ENCODE measurements at regions not wholly inside any gene's neighbourhood (a gene's known extent, or its start where the extent isn't known, plus 50 kb on each side); places are given as distances from the start of the nearest gene placed in this dataset.

DNA sequence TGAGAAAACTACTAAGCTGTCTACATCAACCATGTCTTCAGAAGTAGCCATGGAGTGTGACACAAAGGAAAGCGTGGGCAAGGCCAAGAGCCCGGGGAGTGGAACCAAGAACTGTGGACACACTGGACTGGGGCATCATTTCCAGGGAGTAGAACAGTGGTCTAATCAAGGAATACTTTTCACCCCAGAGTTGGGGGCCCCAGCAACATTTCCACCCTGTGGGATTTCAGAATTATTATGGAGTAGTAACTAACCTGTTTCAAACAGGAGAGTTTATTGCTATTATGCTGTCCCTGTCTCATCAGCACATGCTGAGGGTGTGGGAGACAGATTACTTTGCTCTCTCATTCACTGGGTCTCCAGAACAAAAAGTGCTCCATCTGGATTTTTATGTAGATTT lies 58.0 kb upstream of the FSTL4 start (continued):
- TF ChIP-seq KDM5A (IDR thresholded peaks at IDR 0.05; ENCODE audit: low read length) (no peak), CREB1 (IDR thresholded peaks at IDR 0.05) (no peak), POLR2AphosphoS5 (IDR thresholded peaks at IDR 0.05; ENCODE audit: low read depth, low read length) (no peak)
